ENCODE measurements at regions not wholly inside any gene's neighbourhood (a gene's known extent, or its start where the extent isn't known, plus 50 kb on each side); places are given as distances from the start of the nearest gene placed in this dataset.
"Not testable (repeated sequence)": the region's sequence is repeated elsewhere in the genome, so short reads cannot be mapped to it uniquely, and the experiment has no call there.

DNA sequence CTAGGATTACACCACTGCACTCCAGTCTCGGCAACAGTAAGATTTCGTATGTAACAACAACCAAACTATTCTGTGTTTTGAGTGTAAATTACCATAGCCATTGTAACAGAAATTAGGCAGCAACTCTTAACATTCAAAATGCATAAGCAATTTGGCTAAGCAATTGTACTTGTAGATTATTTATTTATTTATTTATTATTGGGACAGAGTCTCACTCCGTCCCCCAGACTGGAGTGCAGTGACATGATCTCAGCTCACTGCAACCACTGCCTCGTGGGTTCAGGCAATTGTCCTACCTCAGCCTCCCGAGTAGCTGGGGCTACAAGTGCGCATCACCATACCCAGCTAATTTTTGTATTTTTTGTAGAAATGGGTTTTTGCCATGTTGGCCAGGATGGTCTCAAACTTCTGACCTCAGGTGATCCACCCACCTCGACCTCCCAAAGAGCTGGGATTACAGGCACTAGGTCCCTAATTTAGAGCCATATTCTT lies 1507.1 kb upstream of the TPTE start:
- not testable (repeated sequence) for H2AK5ac ChIP-seq (ENCODE audit: low read length); H2BK5ac ChIP-seq (ENCODE audit: low read length); H3K4me2 ChIP-seq (ENCODE audit: low read length); H3K56ac ChIP-seq (ENCODE audit: low read length); H4K8ac ChIP-seq (ENCODE audit: low read depth, low read length); H3K79me1 ChIP-seq (ENCODE audit: low read length); H3K4me3 ChIP-seq (ENCODE audit: low read length); H2BK120ac ChIP-seq (ENCODE audit: low read depth, low read length); DNase-seq; H3K23ac ChIP-seq (ENCODE audit: low read length); H3K36me3 ChIP-seq (ENCODE audit: control insufficient read depth, insufficient read depth, low read length); H3K79me2 ChIP-seq (ENCODE audit: control insufficient read depth, insufficient read depth, low read length); H3K27me3 ChIP-seq (ENCODE audit: insufficient read depth, low read length, poor library complexity); H4K5ac ChIP-seq (ENCODE audit: low read length); H3K9ac ChIP-seq (ENCODE audit: low read length); H3K18ac ChIP-seq (ENCODE audit: low read length); H2BK15ac ChIP-seq (replicated peaks; ENCODE audit: low read depth); H3K27ac ChIP-seq (ENCODE audit: low read depth, low read length); H3K4me1 ChIP-seq (ENCODE audit: control insufficient read depth, low read depth, low read length); H3K4ac ChIP-seq (ENCODE audit: low read depth, low read length)
- WGBS (ENCODE audit: extremely low coverage, insufficient coverage, low lambda C conversion rate): no CpG with 5 or more reads among the region's 7 CpGs

DNA sequence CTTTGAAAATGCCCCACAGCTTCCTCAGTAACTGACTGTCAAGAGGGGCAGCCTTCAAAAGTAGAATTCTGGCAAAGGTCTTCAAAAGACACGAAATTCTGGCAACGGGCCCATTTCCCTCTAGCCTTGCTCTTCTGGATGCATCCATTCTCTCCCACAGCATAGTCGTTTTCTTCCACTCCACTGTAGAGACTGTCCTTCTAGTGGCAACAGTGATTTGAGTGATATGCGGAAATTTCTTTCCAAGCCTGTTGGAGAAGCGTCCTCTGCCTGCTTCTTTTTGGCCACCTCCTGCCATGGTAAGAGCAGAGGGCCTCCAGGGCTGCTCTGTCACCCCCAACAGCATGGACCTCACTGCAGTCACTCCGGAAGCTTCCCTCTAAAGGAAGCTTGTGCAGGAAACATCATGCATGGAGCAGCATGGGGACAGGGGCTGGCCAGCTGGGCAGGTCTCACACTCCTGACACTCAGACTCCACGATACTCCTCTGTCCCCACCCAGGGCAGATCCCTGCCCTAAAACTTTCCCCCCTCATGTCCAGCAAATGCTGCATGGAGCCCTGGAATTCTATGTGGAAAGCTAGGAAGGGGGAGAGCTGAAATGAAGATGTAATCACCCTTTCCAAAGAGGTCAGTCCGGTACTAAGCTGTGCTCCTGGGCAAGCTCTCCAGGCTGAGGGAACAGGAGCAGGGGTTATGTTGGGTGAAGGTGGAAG lies 1505.7 kb upstream of the TPTE start:
- WGBS (ENCODE audit: extremely low coverage, insufficient coverage, low lambda C conversion rate): no CpG with 5 or more reads among the region's 8 CpGs

DNA sequence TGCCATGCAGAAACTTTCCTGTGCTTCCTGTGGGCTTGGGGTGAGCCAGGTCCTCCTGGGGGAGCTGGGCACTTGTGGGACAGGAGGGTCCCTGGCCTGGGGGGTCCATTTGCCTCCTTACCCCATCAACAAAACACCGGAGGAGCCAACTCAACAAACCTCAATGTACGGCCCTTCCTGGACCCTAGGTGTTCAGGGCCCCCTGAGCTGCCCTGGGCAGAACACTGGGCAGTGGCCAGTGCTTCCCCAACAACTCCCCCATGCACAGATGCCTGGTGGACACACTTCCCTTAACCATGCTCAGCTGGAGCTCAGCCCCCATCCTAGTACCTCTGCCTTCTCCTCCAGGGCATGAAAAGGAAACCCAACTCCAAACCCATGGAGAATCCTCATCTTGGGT lies 1504.2 kb upstream of the TPTE start:
- H3K27ac ChIP-seq (ENCODE audit: low read depth, low read length); H2BK120ac ChIP-seq (ENCODE audit: low read depth, low read length); H3K36me3 ChIP-seq (ENCODE audit: control insufficient read depth, insufficient read depth, low read length); H2BK5ac ChIP-seq (ENCODE audit: low read length); H3K4me3 ChIP-seq (ENCODE audit: low read length); H2AK5ac ChIP-seq (ENCODE audit: low read length); H3K4ac ChIP-seq (ENCODE audit: low read depth, low read length); DNase-seq; H3K23ac ChIP-seq (ENCODE audit: low read length); H3K18ac ChIP-seq (ENCODE audit: low read length); H3K56ac ChIP-seq (ENCODE audit: low read length); H4K5ac ChIP-seq (ENCODE audit: low read length); H3K4me1 ChIP-seq (ENCODE audit: control insufficient read depth, low read depth, low read length); H2BK15ac ChIP-seq (replicated peaks; ENCODE audit: low read depth); H4K8ac ChIP-seq (ENCODE audit: low read depth, low read length); H3K27me3 ChIP-seq (ENCODE audit: insufficient read depth, low read length, poor library complexity); H3K4me2 ChIP-seq (ENCODE audit: low read length); H3K79me2 ChIP-seq (ENCODE audit: control insufficient read depth, insufficient read depth, low read length); H3K9ac ChIP-seq (ENCODE audit: low read length); H3K79me1 ChIP-seq (ENCODE audit: low read length): not testable (repeated sequence)
- no CpG with 5 or more reads among the region's 2 CpGs for WGBS (ENCODE audit: extremely low coverage, insufficient coverage, low lambda C conversion rate)

More for the DNA sequence above, 1505.7 kb upstream of the TPTE start:
- not testable (repeated sequence) for H2AK5ac ChIP-seq (ENCODE audit: low read length); H2BK5ac ChIP-seq (ENCODE audit: low read length); DNase-seq; H3K79me2 ChIP-seq (ENCODE audit: control insufficient read depth, insufficient read depth, low read length); H2BK120ac ChIP-seq (ENCODE audit: low read depth, low read length); H3K56ac ChIP-seq (ENCODE audit: low read length); H3K79me1 ChIP-seq (ENCODE audit: low read length); H4K8ac ChIP-seq (ENCODE audit: low read depth, low read length); H3K23ac ChIP-seq (ENCODE audit: low read length); H3K27ac ChIP-seq (ENCODE audit: low read depth, low read length); H3K27me3 ChIP-seq (ENCODE audit: insufficient read depth, low read length, poor library complexity); H3K36me3 ChIP-seq (ENCODE audit: control insufficient read depth, insufficient read depth, low read length); H4K5ac ChIP-seq (ENCODE audit: low read length); H3K9ac ChIP-seq (ENCODE audit: low read length); H3K18ac ChIP-seq (ENCODE audit: low read length); H3K4ac ChIP-seq (ENCODE audit: low read depth, low read length); H3K4me2 ChIP-seq (ENCODE audit: low read length); H2BK15ac ChIP-seq (replicated peaks; ENCODE audit: low read depth); H3K4me1 ChIP-seq (ENCODE audit: control insufficient read depth, low read depth, low read length)
- peak overlapping the region; percentile 11 for H3K4me3 ChIP-seq (ENCODE audit: low read length)

DNA sequence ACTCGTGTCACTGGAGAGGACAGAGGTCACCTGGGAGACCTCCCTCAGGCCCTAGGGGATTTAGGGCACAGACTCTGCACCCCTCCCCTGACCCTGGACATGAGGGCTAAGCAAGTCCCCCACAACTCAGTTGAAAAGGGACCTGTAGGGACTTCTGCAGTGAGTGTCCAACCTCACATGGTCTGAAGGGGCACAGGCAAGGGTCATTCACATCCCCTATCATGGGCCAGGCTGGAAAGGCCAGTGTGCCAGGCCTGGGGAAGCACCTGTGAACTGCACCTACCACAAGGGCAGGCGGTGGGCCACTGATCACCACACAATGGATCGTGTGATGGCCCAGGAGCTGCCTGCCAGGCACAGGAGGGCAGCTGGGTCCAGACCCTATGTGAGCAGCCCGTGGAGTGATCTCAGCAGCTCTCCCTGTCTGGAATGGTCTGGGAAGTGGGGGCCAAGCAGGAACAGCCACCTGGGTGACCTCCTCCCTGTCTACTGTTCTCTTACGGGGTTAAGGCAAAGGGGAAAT lies 1502.6 kb upstream of the TPTE start:
- H2BK120ac ChIP-seq (ENCODE audit: low read depth, low read length); H4K8ac ChIP-seq (ENCODE audit: low read depth, low read length); H2BK15ac ChIP-seq (replicated peaks; ENCODE audit: low read depth); H3K18ac ChIP-seq (ENCODE audit: low read length); H3K9ac ChIP-seq (ENCODE audit: low read length); H3K4me2 ChIP-seq (ENCODE audit: low read length); H3K4me1 ChIP-seq (ENCODE audit: control insufficient read depth, low read depth, low read length); H3K79me2 ChIP-seq (ENCODE audit: control insufficient read depth, insufficient read depth, low read length); DNase-seq; H3K23ac ChIP-seq (ENCODE audit: low read length); H3K27me3 ChIP-seq (ENCODE audit: insufficient read depth, low read length, poor library complexity); H2AK5ac ChIP-seq (ENCODE audit: low read length); H3K56ac ChIP-seq (ENCODE audit: low read length); H3K4ac ChIP-seq (ENCODE audit: low read depth, low read length); H4K5ac ChIP-seq (ENCODE audit: low read length); H3K4me3 ChIP-seq (ENCODE audit: low read length); H3K36me3 ChIP-seq (ENCODE audit: control insufficient read depth, insufficient read depth, low read length); H3K27ac ChIP-seq (ENCODE audit: low read depth, low read length); H3K79me1 ChIP-seq (ENCODE audit: low read length); H2BK5ac ChIP-seq (ENCODE audit: low read length): not testable (repeated sequence)
- WGBS (ENCODE audit: extremely low coverage, insufficient coverage, low lambda C conversion rate): no CpG with 5 or more reads among the region's 5 CpGs

DNA sequence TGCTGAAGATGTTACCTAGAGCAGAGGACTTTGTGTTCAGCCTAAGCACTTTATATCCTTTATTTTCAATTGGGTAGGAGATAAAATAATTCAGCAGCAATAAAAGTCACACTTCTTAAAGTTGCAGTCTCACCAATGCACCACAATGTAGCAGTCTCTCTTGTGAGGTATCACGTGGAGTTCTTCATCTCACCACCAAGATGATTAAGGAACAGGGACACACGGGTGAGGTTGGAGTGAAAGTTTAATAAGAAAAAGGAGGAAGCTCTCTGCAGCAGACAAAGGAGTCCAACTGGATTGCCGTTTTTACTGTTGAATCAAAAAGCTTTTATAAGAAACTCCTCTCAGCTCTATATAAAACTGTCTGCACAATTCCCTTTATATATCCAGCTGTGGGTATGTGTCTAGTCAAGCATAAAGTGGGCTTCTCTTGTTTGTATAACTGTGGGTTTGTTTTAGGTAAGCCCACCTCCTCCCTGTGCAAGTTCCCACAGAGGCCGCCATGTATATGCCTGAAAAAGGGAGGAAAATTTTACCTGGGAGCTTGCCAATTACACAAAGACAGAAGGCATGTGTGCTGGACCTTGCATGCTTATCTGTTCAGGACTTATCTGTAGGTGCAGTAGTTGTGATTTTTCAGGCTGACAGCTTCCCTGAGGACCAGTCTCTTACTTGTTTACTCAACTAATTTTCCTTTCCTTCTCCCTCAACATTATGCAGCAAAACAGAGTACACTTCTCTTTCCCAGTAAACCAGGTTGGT lies 1497.2 kb upstream of the TPTE start:
- not testable (repeated sequence) for H3K4ac ChIP-seq (ENCODE audit: low read depth, low read length); H3K18ac ChIP-seq (ENCODE audit: low read length); H3K4me2 ChIP-seq (ENCODE audit: low read length); H3K9ac ChIP-seq (ENCODE audit: low read length); H2BK120ac ChIP-seq (ENCODE audit: low read depth, low read length); H3K36me3 ChIP-seq (ENCODE audit: control insufficient read depth, insufficient read depth, low read length); H3K79me2 ChIP-seq (ENCODE audit: control insufficient read depth, insufficient read depth, low read length); H3K23ac ChIP-seq (ENCODE audit: low read length); H4K8ac ChIP-seq (ENCODE audit: low read depth, low read length); H4K5ac ChIP-seq (ENCODE audit: low read length); H3K27me3 ChIP-seq (ENCODE audit: insufficient read depth, low read length, poor library complexity); DNase-seq; H2AK5ac ChIP-seq (ENCODE audit: low read length); H3K27ac ChIP-seq (ENCODE audit: low read depth, low read length); H3K4me3 ChIP-seq (ENCODE audit: low read length); H2BK5ac ChIP-seq (ENCODE audit: low read length); H3K56ac ChIP-seq (ENCODE audit: low read length); H2BK15ac ChIP-seq (replicated peaks; ENCODE audit: low read depth); H3K79me1 ChIP-seq (ENCODE audit: low read length); H3K4me1 ChIP-seq (ENCODE audit: control insufficient read depth, low read depth, low read length)
- no CpG with 5 or more reads among the region's 4 CpGs for WGBS (ENCODE audit: extremely low coverage, insufficient coverage, low lambda C conversion rate)

All from mesendoderm (in vitro differentiated cells).